GDM1 (cell line): ENCODE measurements at regions not wholly inside any gene's neighbourhood (a gene's known extent, or its start where the extent isn't known, plus 50 kb on each side); places are given as distances from the start of the nearest gene placed in this dataset.
"Not testable (repeated sequence)": the region's sequence is repeated elsewhere in the genome, so short reads cannot be mapped to it uniquely, and the experiment has no call there.

ENCODE experiments used
- DNase-seq: peaks from one replicate; lab custom pipeline; 2025; lab: John Stamatoyannopoulos, UW

DNA sequence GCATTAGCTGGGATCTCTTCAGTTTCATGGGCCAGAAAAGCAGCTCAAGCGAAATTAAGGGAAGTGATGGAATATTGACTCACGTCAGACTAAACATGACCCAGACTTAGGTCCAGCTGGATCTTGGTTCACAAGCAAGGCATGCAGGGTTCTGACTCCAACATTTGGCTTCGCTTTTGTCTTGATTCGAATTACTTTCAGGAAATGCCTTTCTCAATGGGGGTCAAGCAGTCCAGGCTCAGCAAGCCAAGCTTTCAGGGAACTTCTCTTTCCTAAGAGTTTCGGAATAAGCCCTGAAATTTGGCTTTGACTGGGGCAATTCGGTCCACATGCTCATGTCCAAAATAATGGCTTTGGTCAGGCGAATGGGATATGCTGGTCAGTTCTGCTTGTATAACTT is 678.7 kb upstream of the TMEM132C start:
- DNase-seq = no peak

- no peak for DNase-seq
These were observed 677.4 kb upstream of the TMEM132C start for GRCh38 chr12:127589541-127589940.

DNA sequence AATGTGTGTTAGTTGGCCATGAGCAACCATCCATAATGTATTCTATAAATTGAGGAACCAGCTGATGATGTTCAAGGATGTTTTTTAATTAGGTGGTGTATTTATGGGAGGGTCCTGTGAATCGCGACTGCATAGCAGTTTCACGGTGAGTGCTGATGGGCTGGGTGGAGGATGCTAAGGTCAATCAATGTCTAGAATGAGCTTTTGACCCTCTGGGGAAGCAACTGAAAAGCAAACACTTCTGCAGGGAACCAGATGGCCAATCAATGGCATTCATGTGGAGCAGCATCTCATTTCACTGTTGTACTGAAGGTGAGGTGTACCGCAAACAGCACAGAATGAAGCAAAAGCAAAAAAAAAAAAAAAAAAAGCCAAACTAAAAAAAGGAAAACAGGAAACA is 676.1 kb upstream of the TMEM132C start:
- no peak for DNase-seq

DNA sequence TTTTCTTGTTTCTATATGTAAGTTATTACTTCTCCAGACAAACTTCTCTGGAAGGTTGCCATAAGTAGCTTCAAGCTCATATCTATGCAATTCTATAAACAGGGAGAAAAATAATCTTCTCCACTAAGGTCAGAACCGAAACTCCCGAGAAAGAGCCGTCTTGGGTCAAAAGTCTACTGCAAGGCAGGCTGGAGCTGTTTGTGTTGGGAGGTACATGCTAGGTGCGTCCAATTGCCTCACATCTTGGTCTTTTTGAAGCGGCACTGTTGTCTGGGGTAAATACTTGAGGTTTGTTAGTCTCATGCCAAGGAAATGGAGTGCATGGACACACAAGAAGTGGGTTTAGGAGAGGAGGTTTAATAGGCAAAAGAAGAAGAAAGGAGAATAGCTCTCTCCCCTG is 674.7 kb upstream of the TMEM132C start:
- DNase-seq = no peak

- no peak for DNase-seq
These were observed 672.5 kb upstream of the TMEM132C start for GRCh38 chr12:127594351-127594970.

DNA sequence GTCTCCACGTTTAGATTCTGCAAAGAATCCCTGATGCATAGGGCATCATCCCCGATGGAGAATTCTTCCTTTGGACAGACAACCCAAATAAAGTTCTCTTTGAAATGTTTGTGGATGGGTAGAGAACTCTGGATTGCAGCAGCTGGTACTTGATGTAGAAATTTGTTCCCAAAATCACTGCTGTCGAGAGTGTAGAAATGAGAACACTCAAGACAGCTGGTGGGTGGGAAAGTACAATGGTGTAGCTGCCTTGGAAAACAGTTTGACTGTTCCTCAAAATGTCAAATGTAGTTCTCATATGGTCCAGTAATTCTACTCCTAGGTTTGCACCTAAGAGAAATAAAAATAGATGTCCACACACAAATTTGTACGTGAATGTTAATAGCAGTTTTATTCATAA is 671.5 kb upstream of the TMEM132C start:
- no peak for DNase-seq

DNA sequence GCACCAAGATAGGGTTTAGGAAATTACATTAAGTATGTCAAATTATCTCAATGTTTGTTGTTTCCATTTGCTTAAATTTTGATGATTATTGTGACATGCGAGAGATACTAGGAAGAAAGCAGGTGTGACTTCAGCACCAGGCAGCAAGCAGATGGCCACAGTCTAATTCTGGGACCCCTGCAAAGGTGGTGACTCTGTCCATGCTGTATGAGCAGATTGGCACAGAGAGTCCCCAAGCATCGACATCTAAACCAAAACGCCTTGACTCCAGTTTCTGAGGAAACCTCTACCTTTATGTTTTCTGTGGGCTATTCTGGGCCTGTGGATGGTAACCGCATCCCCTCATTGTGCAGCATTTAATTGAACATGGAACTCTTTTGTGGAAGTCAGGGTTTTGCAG is 670.1 kb upstream of the TMEM132C start:
- DNase-seq = no peak

DNA sequence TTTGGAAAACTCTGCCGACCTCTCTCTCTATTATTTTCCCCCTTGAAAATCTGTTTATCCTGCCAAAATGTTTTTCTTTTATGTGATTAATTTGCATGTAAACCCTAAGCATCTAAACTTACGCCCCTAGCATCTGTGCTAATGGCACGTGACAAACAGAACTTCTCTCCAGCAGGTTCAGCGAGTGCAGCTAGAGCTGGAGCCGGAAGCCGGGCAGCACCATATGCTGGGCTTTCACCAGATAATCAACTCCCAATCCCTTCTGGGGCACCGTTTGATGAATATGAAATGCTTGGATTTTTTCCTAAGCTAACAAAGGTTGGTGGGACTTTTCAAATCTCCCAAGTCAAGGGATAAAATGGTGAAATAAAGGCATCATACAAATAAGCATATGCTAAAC is 667.5 kb upstream of the TMEM132C start:
- no peak for DNase-seq

DNA sequence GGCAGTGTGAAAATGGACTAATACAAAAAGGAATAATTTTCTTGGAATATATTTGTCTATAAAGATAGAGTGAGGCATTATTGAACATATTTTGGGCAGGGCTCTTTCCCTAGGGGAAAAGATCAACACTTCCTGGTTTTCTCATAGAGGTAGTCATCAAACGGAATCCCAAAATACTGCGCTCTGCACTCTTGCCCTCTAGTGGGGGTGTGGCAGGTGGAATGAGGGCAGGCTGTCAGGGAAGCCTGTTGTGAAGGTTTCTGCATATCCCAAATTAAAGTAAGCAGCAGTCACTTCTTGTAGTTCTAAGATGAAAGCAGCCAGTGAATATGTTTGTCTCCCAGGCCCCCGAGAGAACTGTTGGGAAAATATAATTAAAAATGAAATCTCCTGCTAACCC is 666.8 kb upstream of the TMEM132C start:
- DNase-seq = no peak

- DNase-seq = no peak
These were observed 660.4 kb upstream of the TMEM132C start for GRCh38 chr12:127606476-127607015.

DNA sequence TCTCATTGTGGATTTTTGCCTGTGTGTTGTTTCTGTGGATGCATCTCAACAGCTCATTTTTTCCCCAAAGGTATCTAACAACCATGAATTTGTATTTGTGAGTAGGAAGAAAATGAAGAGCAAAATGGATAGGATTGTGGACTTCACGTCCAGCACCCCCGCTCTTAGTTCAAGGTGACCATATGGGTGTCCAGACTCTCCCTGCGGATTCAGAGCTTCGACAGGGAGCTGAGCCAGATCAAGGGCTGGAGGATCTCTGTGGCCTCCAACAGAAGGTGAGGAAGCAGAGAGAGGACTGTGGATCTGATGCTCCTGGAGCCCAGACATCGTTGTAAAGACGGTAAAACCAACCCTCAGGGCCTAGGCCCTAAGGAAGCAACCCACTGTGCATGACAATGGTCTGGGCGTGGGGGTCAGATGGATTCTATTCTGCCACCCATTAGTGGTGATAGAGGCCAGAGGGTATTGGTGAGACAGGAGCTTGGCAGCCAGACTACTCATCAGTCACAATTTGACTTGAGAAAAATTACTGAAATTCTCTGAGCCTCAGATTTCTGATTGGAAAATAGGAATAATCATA is 659.7 kb upstream of the TMEM132C start:
- no peak for DNase-seq

GRCh38 chr12:127608359-127608758 is 658.6 kb upstream of the TMEM132C start:
- DNase-seq = not testable (repeated sequence)

GRCh38 chr12:127613056-127613455 is 653.9 kb upstream of the TMEM132C start:
- no peak for DNase-seq

DNA sequence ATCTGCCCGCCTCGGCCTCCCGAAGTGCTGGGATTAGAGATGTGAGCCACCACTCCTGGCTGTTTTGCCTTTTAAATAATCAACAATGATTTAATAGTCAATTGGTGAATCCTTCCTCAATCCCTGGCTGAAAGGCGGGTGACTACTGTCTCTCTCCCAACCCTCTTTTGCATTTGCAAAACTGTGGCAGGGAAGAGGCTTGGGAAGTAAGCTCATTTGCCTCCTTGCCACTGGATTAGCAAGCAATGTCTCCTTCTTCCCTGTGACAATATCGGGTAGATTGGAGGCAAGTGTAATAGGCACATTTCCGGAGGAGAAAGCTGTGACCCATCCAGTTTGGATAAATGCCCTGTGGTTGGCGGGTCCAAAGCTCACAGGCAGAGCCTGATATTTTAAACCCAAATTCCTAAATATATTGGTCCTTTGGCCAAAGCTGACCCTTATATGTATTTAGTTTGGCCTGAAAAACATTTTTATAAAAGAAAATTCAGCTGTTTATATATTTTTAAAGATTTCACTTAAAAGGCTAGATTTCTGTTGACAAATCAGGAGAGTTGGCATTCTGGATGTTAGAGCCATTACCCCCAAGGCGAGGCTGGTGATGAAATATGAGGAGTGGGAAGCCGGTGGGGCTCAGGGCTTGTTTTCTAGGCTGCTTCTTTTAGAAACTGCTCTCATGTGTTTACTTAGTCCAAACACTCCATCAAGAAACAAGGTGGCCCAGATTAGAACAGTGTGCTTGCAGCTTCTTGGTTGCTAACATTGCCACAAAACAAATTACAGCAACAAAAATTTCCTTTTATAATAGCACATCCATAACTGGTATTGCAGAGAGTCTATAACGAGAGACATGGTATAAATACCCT is 646.9 kb upstream of the TMEM132C start:
- DNase-seq = no peak

- no peak for DNase-seq
These were observed 646.1 kb upstream of the TMEM132C start for GRCh38 chr12:127620735-127621355.

- no peak for DNase-seq
These were observed 645.6 kb upstream of the TMEM132C start for GRCh38 chr12:127621366-127621765.

GRCh38 chr12:127623362-127623761 is 643.6 kb upstream of the TMEM132C start:
- no peak for DNase-seq

DNA sequence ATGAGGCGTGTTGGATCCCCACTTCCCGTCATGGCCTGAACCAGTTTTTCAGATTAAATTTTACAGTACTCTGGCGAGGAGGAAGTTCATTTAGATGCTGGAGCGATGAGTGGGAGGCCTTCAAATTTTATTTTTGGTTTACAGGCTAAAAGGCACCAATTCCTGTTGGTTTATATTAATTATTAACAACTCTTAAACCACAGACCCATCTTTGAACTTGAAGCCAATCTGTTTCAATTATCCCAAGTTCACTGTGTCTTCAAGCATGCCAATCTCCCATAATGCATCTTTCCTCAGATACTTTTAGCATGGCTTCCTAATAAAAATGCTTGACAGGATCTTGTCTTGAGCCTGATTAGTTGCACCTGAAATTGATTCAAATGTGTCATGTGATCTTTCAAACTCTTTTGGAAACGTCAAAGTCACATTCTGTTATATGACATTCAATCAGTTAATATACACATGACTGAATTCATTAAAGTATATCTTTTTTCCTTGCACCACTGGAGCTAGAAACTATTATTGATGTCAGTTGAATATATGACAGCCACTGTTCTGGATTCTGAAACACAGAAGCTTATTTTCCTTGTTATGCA is 641.7 kb upstream of the TMEM132C start:
- DNase-seq = no peak

- DNase-seq = no peak
These were observed 638.3 kb upstream of the TMEM132C start for GRCh38 chr12:127628645-127629044.

GRCh38 chr12:127629066-127629820 is 637.7 kb upstream of the TMEM132C start:
- DNase-seq = no peak

GRCh38 chr12:127632461-127632860 is 634.5 kb upstream of the TMEM132C start:
- DNase-seq = no peak
